Endothelial cell (in vitro differentiated cells): ENCODE measurements at regions not wholly inside any gene's neighbourhood (a gene's known extent, or its start where the extent isn't known, plus 50 kb on each side); places are given as distances from the start of the nearest gene placed in this dataset.

Experiments used
- DNase-seq: peaks from one replicate; pipeline ENCODE4 v3.0.0; 2021; ENCODE audit warnings: low spot score
- H3K27ac Mint-ChIP-seq: one replicate; pipeline ENCODE4 v1.8.0; 2021; ENCODE audit warnings: mixed read lengths, inconsistent platforms; ENCODE audit not compliant: unreplicated experiment
- H3K27me3 Mint-ChIP-seq: one replicate; pipeline ENCODE4 v1.8.0; 2021; ENCODE audit warnings: mild to moderate bottlenecking, moderate library complexity, mixed read lengths, inconsistent platforms; ENCODE audit not compliant: unreplicated experiment
- H3K36me3 Mint-ChIP-seq: one replicate; pipeline ENCODE4 v1.8.0; 2021; ENCODE audit warnings: mild to moderate bottlenecking, low read depth, mixed read lengths, inconsistent platforms; ENCODE audit not compliant: unreplicated experiment
- H3K4me1 Mint-ChIP-seq: one replicate; pipeline ENCODE4 v1.8.0; 2021; ENCODE audit warnings: mild to moderate bottlenecking, mixed read lengths, inconsistent platforms; ENCODE audit not compliant: unreplicated experiment
- H3K4me3 Mint-ChIP-seq: one replicate; pipeline ENCODE4 v1.8.0; 2021; ENCODE audit warnings: mild to moderate bottlenecking, mixed read lengths, inconsistent platforms; ENCODE audit not compliant: unreplicated experiment
- H3K9me3 Mint-ChIP-seq: one replicate; pipeline ENCODE4 v1.8.0; 2021; ENCODE audit warnings: mixed read lengths, inconsistent platforms; ENCODE audit not compliant: unreplicated experiment
- TF ChIP-seq, protein P1 (sequence below): fragments of 200-600 bp; sonication (generic); IDR thresholded peaks from one replicate; pipeline ENCODE4 v1.5.0; 2021; ENCODE audit warnings: antibody characterized with exemption; ENCODE audit not compliant: unreplicated experiment

DNA sequence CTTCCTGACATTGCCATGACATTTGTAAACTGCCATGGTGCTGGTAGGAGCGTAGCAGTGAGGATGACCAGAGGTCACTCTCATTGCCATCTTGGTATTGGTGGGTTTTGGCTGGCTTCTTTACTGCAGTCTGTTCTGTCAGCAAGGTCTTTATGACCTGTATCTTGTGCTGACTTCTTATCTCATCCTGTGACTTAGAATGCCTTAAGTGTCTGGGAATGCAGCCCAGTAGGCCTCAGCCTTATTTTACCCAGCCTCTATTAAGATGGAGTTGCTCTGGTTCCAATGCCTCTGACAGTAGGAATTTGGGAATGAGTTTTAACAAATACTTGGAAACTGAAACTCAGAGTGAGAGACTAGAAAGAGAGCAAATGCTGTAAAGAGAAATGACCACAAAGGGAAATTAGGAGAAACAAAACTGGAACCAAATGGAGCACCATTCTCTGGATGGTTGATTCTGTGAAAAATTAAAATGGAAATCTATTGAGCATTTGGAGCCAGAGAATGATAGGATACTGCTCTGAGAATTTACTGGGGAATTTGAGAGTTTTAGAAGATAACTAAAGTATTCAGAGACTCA lies 50.1 kb upstream of the RHOU start:
- Mint-ChIP-seq H3K4me1 (peaks cover 7% of the 10 kb centered on the region), H3K27me3 (no peaks in the 10 kb centered on the region), H3K9me3 (no peaks in the 10 kb centered on the region), H3K27ac (no peak overlapping the region), H3K4me3 (no peak overlapping the region), H3K36me3 (no peaks in the 10 kb centered on the region)
- TF ChIP-seq, protein P1, sequence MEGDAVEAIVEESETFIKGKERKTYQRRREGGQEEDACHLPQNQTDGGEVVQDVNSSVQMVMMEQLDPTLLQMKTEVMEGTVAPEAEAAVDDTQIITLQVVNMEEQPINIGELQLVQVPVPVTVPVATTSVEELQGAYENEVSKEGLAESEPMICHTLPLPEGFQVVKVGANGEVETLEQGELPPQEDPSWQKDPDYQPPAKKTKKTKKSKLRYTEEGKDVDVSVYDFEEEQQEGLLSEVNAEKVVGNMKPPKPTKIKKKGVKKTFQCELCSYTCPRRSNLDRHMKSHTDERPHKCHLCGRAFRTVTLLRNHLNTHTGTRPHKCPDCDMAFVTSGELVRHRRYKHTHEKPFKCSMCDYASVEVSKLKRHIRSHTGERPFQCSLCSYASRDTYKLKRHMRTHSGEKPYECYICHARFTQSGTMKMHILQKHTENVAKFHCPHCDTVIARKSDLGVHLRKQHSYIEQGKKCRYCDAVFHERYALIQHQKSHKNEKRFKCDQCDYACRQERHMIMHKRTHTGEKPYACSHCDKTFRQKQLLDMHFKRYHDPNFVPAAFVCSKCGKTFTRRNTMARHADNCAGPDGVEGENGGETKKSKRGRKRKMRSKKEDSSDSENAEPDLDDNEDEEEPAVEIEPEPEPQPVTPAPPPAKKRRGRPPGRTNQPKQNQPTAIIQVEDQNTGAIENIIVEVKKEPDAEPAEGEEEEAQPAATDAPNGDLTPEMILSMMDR, result no peak
- DNase-seq, result no peak
